Neural cell (in vitro differentiated cells): ENCODE measurements at regions not wholly inside any gene's neighbourhood (a gene's known extent, or its start where the extent isn't known, plus 50 kb on each side); places are given as distances from the start of the nearest gene placed in this dataset.

Experiments
- H2AFZ ChIP-seq: fragments of 200-600, 300-800 bp; sonication (generic), shearing (Covaris generic); 2 replicates; pipeline ENCODE4 v1.6.0; 2014; ENCODE audit warnings: low read depth, mild to moderate bottlenecking, antibody characterized with exemption, low read length, moderate library complexity
- H3F3A ChIP-seq: fragments of 200-600 bp; shearing (Covaris generic); 2 replicates; pipeline ENCODE4 v1.6.1; 2016; ENCODE audit warnings: mild to moderate bottlenecking, moderate library complexity, mixed read lengths, antibody characterized with exemption, low read length; ENCODE audit not compliant: insufficient read depth, poor library complexity, severe bottlenecking
- H3K27ac ChIP-seq: fragments of 200-600, 300-800 bp; sonication (generic), shearing (Covaris generic); 2 replicates; pipeline ENCODE4 v1.5.1; 2014; ENCODE audit warnings: mild to moderate bottlenecking, low read length, moderate library complexity
- H3K27me3 ChIP-seq: fragments of 300-800, 200-600 bp; sonication (generic), shearing (Covaris generic); 2 replicates; pipeline ENCODE4 v1.6.0; 2014; ENCODE audit warnings: mild to moderate bottlenecking, low read depth, low read length, moderate library complexity; ENCODE audit not compliant: insufficient read depth
- H3K36me3 ChIP-seq: fragments of 300-800, 200-600 bp; sonication (generic), shearing (Covaris generic); 2 replicates; pipeline ENCODE4 v1.5.1; 2014; ENCODE audit warnings: mild to moderate bottlenecking, antibody characterized with exemption, low read length, moderate library complexity; ENCODE audit not compliant: insufficient read depth
- H3K4me2 ChIP-seq: fragments of 300-800, 200-600 bp; sonication (generic), shearing (Covaris generic); 2 replicates; pipeline ENCODE4 v1.6.0; 2014; ENCODE audit warnings: mild to moderate bottlenecking, low read length
- H3K4me3 ChIP-seq: fragments of 300-800, 200-600 bp; sonication (generic), shearing (Covaris generic); 2 replicates; pipeline ENCODE4 v1.5.1; 2014; ENCODE audit warnings: mild to moderate bottlenecking, low read length, moderate library complexity
- H3K79me2 ChIP-seq: fragments of 200-600 bp; shearing (Covaris generic); replicated peaks from 2 replicates; pipeline ENCODE4 v1.6.0; 2014; ENCODE audit warnings: mild to moderate bottlenecking, low read length, moderate library complexity; ENCODE audit not compliant: insufficient read depth
- H3K9ac ChIP-seq: fragments of 300-800, 200-600 bp; sonication (generic), shearing (Covaris generic); 2 replicates; pipeline ENCODE4 v1.6.1; 2016; ENCODE audit warnings: mild to moderate bottlenecking, low read length, mixed read lengths
- H3K9me2 ChIP-seq: fragments of 200-600 bp; shearing (Covaris generic); 2 replicates; pipeline ENCODE4 v1.6.1; 2016; ENCODE audit warnings: mild to moderate bottlenecking, low read length, mixed read lengths; ENCODE audit not compliant: insufficient read depth
- H3K9me3 ChIP-seq: fragments of 200-600, 300-800 bp; sonication (generic), shearing (Covaris generic); 2 replicates; pipeline ENCODE4 v1.6.1; 2016; ENCODE audit warnings: mild to moderate bottlenecking, mixed run types, low read length, moderate library complexity, mixed read lengths
- H4K20me1 ChIP-seq: fragments of 200-600 bp; shearing (Covaris generic); 2 replicates; pipeline ENCODE4 v1.6.1; 2016; ENCODE audit warnings: mild to moderate bottlenecking, mixed run types; ENCODE audit not compliant: insufficient read depth
- CTCF ChIP-seq: fragments of 450-650 bp; IDR thresholded peaks from 2 replicates; pipeline ENCODE4 v1.5.1; 2014; ENCODE audit warnings: antibody characterized with exemption, mild to moderate bottlenecking, moderate library complexity; ENCODE audit not compliant: poor library complexity, severe bottlenecking
- EP300 ChIP-seq: fragments of 450-650 bp; conservative IDR thresholded peaks from 2 replicates; pipeline ENCODE4 v1.6.1; 2014; ENCODE audit warnings: antibody characterized with exemption, mild to moderate bottlenecking, moderate library complexity; ENCODE audit not compliant: poor library complexity, severe bottlenecking
- EZH2 ChIP-seq: fragments of 200-600, 300-800 bp; shearing (Covaris generic), sonication (generic); IDR thresholded peaks from 2 replicates; pipeline ENCODE4 v1.6.1; 2014; ENCODE audit warnings: antibody characterized with exemption, low read length, borderline replicate concordance, mild to moderate bottlenecking; ENCODE audit not compliant: insufficient read depth, poor library complexity, severe bottlenecking
- MXI1 ChIP-seq: fragments of 450-650 bp; conservative IDR thresholded peaks from 2 replicates; pipeline ENCODE4 v1.6.1; 2014; ENCODE audit warnings: antibody characterized with exemption, mild to moderate bottlenecking; ENCODE audit not compliant: poor library complexity, severe bottlenecking
- POLR2AphosphoS5 ChIP-seq: IDR thresholded peaks from 2 replicates; pipeline ENCODE4 v1.6.1; 2012
- RAD21 ChIP-seq: fragments of 450-650 bp; conservative IDR thresholded peaks from 2 replicates; pipeline ENCODE4 v1.6.1; 2014; ENCODE audit warnings: antibody characterized with exemption, mild to moderate bottlenecking, moderate library complexity
- REST ChIP-seq: IDR thresholded peaks from 2 replicates; pipeline ENCODE4 v1.6.1; 2012; ENCODE audit warnings: borderline replicate concordance
- SMC3 ChIP-seq: fragments of 450-650 bp; conservative IDR thresholded peaks from 2 replicates; pipeline ENCODE4 v1.6.1; 2014; ENCODE audit warnings: antibody characterized with exemption, mild to moderate bottlenecking, moderate library complexity; ENCODE audit not compliant: poor library complexity
- TAF1 ChIP-seq: IDR thresholded peaks from 2 replicates; pipeline ENCODE4 v1.6.1; 2012; ENCODE audit warnings: low read depth

DNA sequence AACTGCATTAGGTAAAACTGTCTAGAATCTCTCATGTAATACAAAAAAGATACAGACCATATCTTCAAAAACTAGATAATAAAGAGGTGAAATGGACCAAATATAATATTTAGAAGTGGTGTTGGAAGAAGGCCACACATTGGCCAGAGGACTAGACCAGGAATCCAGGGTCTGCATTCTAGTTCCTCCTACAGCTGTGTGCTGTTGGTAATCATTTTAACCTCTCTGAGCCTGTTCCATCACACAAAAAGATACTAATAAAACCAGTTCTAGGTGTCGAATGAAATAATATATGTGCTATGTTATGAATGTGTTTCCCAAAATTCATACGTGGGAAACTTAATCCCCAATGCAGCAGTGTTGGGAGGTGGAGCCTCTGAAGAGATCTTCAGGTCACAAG is 111.6 kb upstream of the RREB1 start:
- no peak overlapping the region for H3K4me2 ChIP-seq
- H3K79me2 ChIP-seq = no peaks in the 10 kb centered on the region
- no peaks in the 10 kb centered on the region for H3K9me2 ChIP-seq
- H3K27ac ChIP-seq = no peak overlapping the region
- no peak overlapping the region for H3K4me3 ChIP-seq
- H3K9ac ChIP-seq = no peak overlapping the region
- H3K9me3 ChIP-seq = no peaks in the 10 kb centered on the region
- no peaks in the 10 kb centered on the region for H3F3A ChIP-seq
- H3K36me3 ChIP-seq = no peaks in the 10 kb centered on the region
- TF ChIP-seq RAD21 (no peak), CTCF (no peak)
- no peaks in the 10 kb centered on the region for H4K20me1 ChIP-seq
- H2AFZ ChIP-seq = no peak overlapping the region
- H3K27me3 ChIP-seq = no peaks in the 10 kb centered on the region

DNA sequence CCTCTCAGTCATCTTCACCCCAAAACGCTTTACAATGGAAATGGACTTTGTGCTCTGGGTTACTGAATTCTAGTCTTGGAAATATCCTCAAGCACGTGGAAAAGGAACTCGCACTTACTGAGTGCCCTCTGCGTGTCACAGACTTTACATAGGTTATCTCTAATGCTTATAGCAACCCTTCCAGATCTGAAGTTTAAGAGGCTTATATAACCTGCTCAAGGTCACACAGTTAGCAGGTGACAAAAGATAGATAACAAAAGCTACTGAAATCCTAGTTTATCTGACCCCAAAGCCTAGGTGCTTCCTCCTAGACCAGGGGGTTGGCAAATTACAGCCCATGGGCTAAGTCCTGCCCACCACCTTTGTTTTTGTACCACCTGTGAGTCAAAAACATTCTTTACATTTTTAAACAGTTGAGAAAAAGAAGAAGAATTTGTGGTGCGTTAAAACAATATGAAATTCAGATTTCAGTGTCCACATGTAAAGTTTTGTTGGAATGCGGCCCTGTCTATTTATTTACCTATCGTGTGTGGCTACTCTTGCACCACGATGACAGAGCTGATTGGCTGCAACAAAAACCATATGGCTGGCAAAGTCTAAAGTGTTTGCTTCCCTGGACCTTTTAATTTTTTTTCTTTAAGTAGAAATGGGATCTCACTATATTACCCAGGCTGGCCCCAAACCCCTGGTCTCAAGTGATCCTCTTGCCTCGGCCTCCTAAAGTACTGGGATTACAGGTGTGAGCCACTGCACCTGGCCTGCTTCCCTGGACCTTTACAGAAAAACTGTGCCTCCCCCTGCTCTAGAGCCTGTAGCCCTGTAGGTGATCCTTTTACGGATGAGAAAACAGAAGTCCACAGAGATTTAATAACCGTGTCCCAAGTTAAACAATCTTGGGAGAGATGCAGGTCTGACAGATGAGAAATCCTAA is 110.2 kb upstream of the RREB1 start:
- no peaks in the 10 kb centered on the region for H3K36me3 ChIP-seq
- no peaks in the 10 kb centered on the region for H3K9me3 ChIP-seq
- no peak overlapping the region for H3K27ac ChIP-seq
- no peak overlapping the region for H3K9ac ChIP-seq
- H3F3A ChIP-seq = no peaks in the 10 kb centered on the region
- H3K4me3 ChIP-seq = no peak overlapping the region
- no peaks in the 10 kb centered on the region for H3K9me2 ChIP-seq
- H3K79me2 ChIP-seq = no peaks in the 10 kb centered on the region
- no peak overlapping the region for H3K4me2 ChIP-seq
- no peak overlapping the region for H2AFZ ChIP-seq
- no peaks in the 10 kb centered on the region for H4K20me1 ChIP-seq
- H3K27me3 ChIP-seq = no peaks in the 10 kb centered on the region
- no peak for TF ChIP-seq TAF1
- no peak for TF ChIP-seq RAD21
- TF ChIP-seq EP300 = no peak
- TF ChIP-seq CTCF = no peak
- no peak for TF ChIP-seq MXI1
- no peak for TF ChIP-seq POLR2AphosphoS5
- TF ChIP-seq REST = no peak
- TF ChIP-seq SMC3 = no peak
- TF ChIP-seq EZH2 = no peak
